Stimulated activated CD4-positive, alpha-beta T cell treated with anti-CD3 and anti-CD28 coated beads, Interleukin-15, amount 100 ng/mL, for 24 hours (primary cell): ENCODE measurements at regions not wholly inside any gene's neighbourhood (a gene's known extent, or its start where the extent isn't known, plus 50 kb on each side); places are given as distances from the start of the nearest gene placed in this dataset.

Experiments used
- DNase-seq: peaks from one replicate; pipeline ENCODE4 v3.0.0-alpha.2; 2020

- no peak for DNase-seq
Measured at GRCh38 chr10:90344226-90344625, 513.6 kb downstream of the HTR7 start.

GRCh38 chr10:90347239-90347638 is 510.6 kb downstream of the HTR7 start:
- DNase-seq, result no peak

- DNase-seq, result no peak
Measured at GRCh38 chr10:90350122-90350521, 507.7 kb downstream of the HTR7 start.

- DNase-seq, result no peak
Measured at GRCh38 chr10:90352288-90352687, 505.6 kb downstream of the HTR7 start.

- DNase-seq, result no peak
Measured at GRCh38 chr10:90354914-90355313, 502.9 kb downstream of the HTR7 start.

- no peak for DNase-seq
Measured at GRCh38 chr10:90363799-90364483, 493.9 kb downstream of the HTR7 start.

- no peak for DNase-seq
Measured at GRCh38 chr10:90372451-90372850, 485.4 kb downstream of the HTR7 start.

GRCh38 chr10:90373911-90374310 is 483.9 kb downstream of the HTR7 start:
- no peak for DNase-seq

GRCh38 chr10:90378524-90379076 is 479.2 kb downstream of the HTR7 start:
- DNase-seq, result no peak

- no peak for DNase-seq
Measured at GRCh38 chr10:90381468-90381867, 476.4 kb downstream of the HTR7 start.

- DNase-seq, result no peak
Measured at GRCh38 chr10:90389876-90390275, 468.0 kb downstream of the HTR7 start.

- DNase-seq, result no peak
Measured at GRCh38 chr10:90394311-90394710, 463.5 kb downstream of the HTR7 start.

GRCh38 chr10:90396721-90397120 is 461.1 kb downstream of the HTR7 start:
- no peak for DNase-seq

GRCh38 chr10:90398566-90398965 is 459.3 kb downstream of the HTR7 start:
- DNase-seq, result no peak

GRCh38 chr10:90399782-90400181 is 458.1 kb downstream of the HTR7 start:
- no peak for DNase-seq

GRCh38 chr10:90403211-90404000 is 454.4 kb downstream of the HTR7 start:
- no peak for DNase-seq

GRCh38 chr10:90407131-90407530 is 450.7 kb downstream of the HTR7 start:
- no peak for DNase-seq

- no peak for DNase-seq
Measured at GRCh38 chr10:90407851-90408250, 450.0 kb downstream of the HTR7 start.

GRCh38 chr10:90412582-90412981 is 445.3 kb downstream of the HTR7 start:
- no peak for DNase-seq

- DNase-seq, result no peak
Measured at GRCh38 chr10:90413196-90413595, 444.6 kb downstream of the HTR7 start.

GRCh38 chr10:90414926-90415325 is 442.9 kb downstream of the HTR7 start:
- no peak for DNase-seq

- no peak for DNase-seq
Measured at GRCh38 chr10:90417029-90417428, 440.8 kb downstream of the HTR7 start.

GRCh38 chr10:90417476-90418210 is 440.2 kb downstream of the HTR7 start:
- DNase-seq, result no peak
